K562 (cell line): ENCODE measurements at regions not wholly inside any gene's neighbourhood (a gene's known extent, or its start where the extent isn't known, plus 50 kb on each side); places are given as distances from the start of the nearest gene placed in this dataset.

Source experiments
- ATAC-seq: fragments of 200-7000 bp; cut with Tn5 transposase; 3 replicates; pipeline ENCODE4 v1.9.1; 2020; ENCODE audit warnings: moderate library complexity
- BruUV-seq: library from RNA; stranded (reverse); fragments of 400-500 nt; replicated peaks from 2 replicates; lab custom pipeline; 2021; lab: Mats Ljungman, UMichigan
- CTCF ChIA-PET: fragments of 300-600 bp; formaldehyde crosslinking; extraction: SDS; loops from one replicate; lab custom pipeline; 2021; ENCODE audit warnings: low intra/inter-chr PET ratio; lab: Yijun Ruan, JAX
- POLR2A ChIA-PET: fragments of 300-600, 350-650 bp; sonication (Branson Sonifier 250); formaldehyde crosslinking; extraction: SDS; loops from one replicate; lab custom pipeline; 2021; ENCODE audit warnings: antibody characterized with exemption, inconsistent platforms; lab: Yijun Ruan, JAX
- DNase-seq, 4 experiments: peaks; one replicate each; pipeline versions ENCODE4 v3.0.0 to v3.0.0-alpha.2; 2011 to 2018; ENCODE audit warnings: low spot score in 3 of 4, mixed read lengths in 3 of 4; ENCODE audit errors: extremely low read depth in 1 of 4
- FAIRE-seq: peaks from 2 replicates; lab custom pipeline; 2011; peaks lifted over from hg19 to GRCh38; lab: Jason Lieb, UNC
- H2AFZ ChIP-seq: 2 replicates; pipeline ENCODE4 v1.6.0; 2011; ENCODE audit warnings: low read depth, low read length, control low read depth, inconsistent platforms
- H3K27ac ChIP-seq: fragments of 200-600 bp; 3 replicates; pipeline ENCODE4 v1.8.0; 2011; ENCODE audit warnings: low read depth, mild to moderate bottlenecking, control low read depth, inconsistent platforms, low read length, moderate library complexity, mixed read lengths; ENCODE audit errors: extremely low read depth
- H3K27me3 ChIP-seq, 2 experiments: fragments of 300-600 bp in 1 of 2; 2 replicates in 1 of 2; 3 replicates in 1 of 2; pipeline versions ENCODE4 v1.6.0 to v1.8.0; 2011; ENCODE audit warnings: inconsistent platforms in 2 of 2, low read length in 2 of 2, mild to moderate bottlenecking in 1 of 2, mixed read lengths in 1 of 2, moderate library complexity in 1 of 2; ENCODE audit not compliant: control insufficient read depth in 2 of 2, insufficient read depth in 2 of 2
- H3K36me3 ChIP-seq: fragments of 300-600 bp; 3 replicates; pipeline ENCODE4 v1.8.0; 2011; ENCODE audit warnings: mild to moderate bottlenecking, low read length, inconsistent platforms; ENCODE audit not compliant: control insufficient read depth, insufficient read depth
- H3K4me1 ChIP-seq, 2 experiments: fragments of 200-600 bp in 1 of 2; replicated peaks in 1 of 2; 2 replicates in 1 of 2; 3 replicates in 1 of 2; pipeline versions ENCODE4 v1.5.1 to v1.8.0; 2011; ENCODE audit warnings: inconsistent platforms in 2 of 2, low read length in 2 of 2, mild to moderate bottlenecking in 1 of 2, mixed read lengths in 1 of 2, moderate library complexity in 1 of 2; ENCODE audit not compliant: control insufficient read depth in 2 of 2, insufficient read depth in 2 of 2
- H3K4me2 ChIP-seq: 2 replicates; pipeline ENCODE4 v1.6.1; 2011; ENCODE audit warnings: low read length, control low read depth, inconsistent platforms, mixed read lengths; ENCODE audit not compliant: insufficient read depth
- H3K4me3 ChIP-seq: fragments of 200-600 bp; sonication (generic), shearing (Covaris generic); 2 replicates; pipeline ENCODE4 v1.5.1; 2016; ENCODE audit warnings: control low read depth, inconsistent platforms
- H3K79me2 ChIP-seq: fragments of 200-600 bp; 3 replicates; pipeline ENCODE4 v1.8.0; 2011; ENCODE audit warnings: low read length, inconsistent platforms; ENCODE audit not compliant: control insufficient read depth, insufficient read depth
- H3K9ac ChIP-seq, 2 experiments: 2 replicates each; pipeline versions ENCODE4 v1.6.0 to v1.6.1; 2011; ENCODE audit warnings: low read depth in 2 of 2, low read length in 2 of 2, control low read depth in 1 of 2, inconsistent platforms in 1 of 2, mild to moderate bottlenecking in 1 of 2, mixed read lengths in 1 of 2; ENCODE audit not compliant: insufficient read depth in 1 of 2
- H3K9me1 ChIP-seq: one replicate; pipeline ENCODE4 v1.6.0; 2011; ENCODE audit warnings: inconsistent platforms, mild to moderate bottlenecking, low read length, moderate library complexity; ENCODE audit not compliant: control insufficient read depth, insufficient read depth
- H3K9me3 ChIP-seq: replicated peaks from 2 replicates; pipeline ENCODE4 v1.5.1; 2011; ENCODE audit warnings: low read depth, low read length, inconsistent platforms; ENCODE audit not compliant: control insufficient read depth, insufficient read depth
- H4K20me1 ChIP-seq: replicated peaks from 2 replicates; pipeline ENCODE4 v1.6.1; 2011; ENCODE audit warnings: low read length, inconsistent platforms, mixed read lengths; ENCODE audit not compliant: control insufficient read depth, insufficient read depth
- BRD9 ChIP-seq: fragments of 450-650 bp; IDR thresholded peaks from 2 replicates; pipeline ENCODE4 v1.6.1; 2018; ENCODE audit warnings: low read depth; ENCODE audit not compliant: partially characterized antibody
- ELK1 ChIP-seq: sonication (generic); formaldehyde crosslinking; IDR thresholded peaks from 2 replicates; pipeline ENCODE4 v1.8.1; 2022; ENCODE audit warnings: missing genetic modification reagents
- ESRRB ChIP-seq: fragments of 250-450 bp; sonication (Bioruptor Pico); IDR thresholded peaks from 2 replicates; pipeline ENCODE4 v1.5.0; 2020; ENCODE audit warnings: mild to moderate bottlenecking, moderate library complexity, borderline replicate concordance
- MBD2 ChIP-seq: sonication (generic); IDR thresholded peaks from 2 replicates; pipeline ENCODE4 v1.6.1; 2016; ENCODE audit warnings: low read depth, borderline replicate concordance
- NCOR1 ChIP-seq: fragments of 450-650 bp; IDR thresholded peaks from 2 replicates; pipeline ENCODE4 v1.6.1; 2016; ENCODE audit warnings: mild to moderate bottlenecking, moderate library complexity
- PHB ChIP-seq: fragments of 250-450 bp; sonication (Bioruptor Pico); IDR thresholded peaks from 2 replicates; pipeline ENCODE4 v1.5.0; 2021
- PPARD ChIP-seq: fragments of 250-450 bp; sonication (Bioruptor Pico); IDR thresholded peaks from 2 replicates; pipeline ENCODE4 v1.8.0; 2022; ENCODE audit warnings: inconsistent platforms, mild to moderate bottlenecking, moderate library complexity
- SNIP1 ChIP-seq: fragments of 450-650 bp; IDR thresholded peaks from 2 replicates; pipeline ENCODE4 v1.7.1; 2017; ENCODE audit warnings: low read depth, mild to moderate bottlenecking
- ZC3H11A ChIP-seq: IDR thresholded peaks from 2 replicates; pipeline ENCODE4 v1.6.1; 2012; ENCODE audit warnings: low read depth, low read length, improper control_type of control experiment
- ZNF134 ChIP-seq: fragments of 250-450 bp; sonication (Bioruptor Pico); conservative IDR thresholded peaks from 2 replicates; pipeline ENCODE4 v1.4.0; 2020
- ZNF239 ChIP-seq: fragments of 250-450 bp; sonication (Bioruptor Pico); IDR thresholded peaks from 2 replicates; pipeline ENCODE4 v1.4.0; 2020; ENCODE audit warnings: mild to moderate bottlenecking
- ZNF24 ChIP-seq: fragments of 450-650 bp; IDR thresholded peaks from 2 replicates; pipeline ENCODE4 v1.6.1; 2016
- WGBS: fragments of 100-300 bp; shearing (Covaris generic); methylation state at CpG from one replicate; pipeline ENCODE4 v1.1.6; 2016; ENCODE audit warnings: low coverage, mixed read lengths; ENCODE audit not compliant: insufficient coverage; ENCODE audit errors: missing lambda C conversion rate; 5-methylcytosine and 5-hydroxymethylcytosine counted together
- in situ Hi-C: fragments of 300-500 bp; cut with MboI; formaldehyde crosslinking; loops from 4 replicates; pipeline ENCODE4 v1.15.0; 2018; ENCODE audit warnings: inconsistent platforms, mixed read lengths
- intact Hi-C: fragments of 100-400 bp; cut with micrococcal nuclease; formaldehyde crosslinking; loops from 2 replicates; pipeline ENCODE4 v1.14.2; 2022
- TF ChIP-seq, protein P1 (sequence below): sonication (generic); formaldehyde crosslinking; IDR thresholded peaks from 2 replicates; pipeline ENCODE4 v1.8.0; 2022; ENCODE audit warnings: missing genetic modification reagents, mild to moderate bottlenecking, moderate library complexity, borderline replicate concordance
- TF ChIP-seq, protein P2 (sequence below), 2 experiments: IDR thresholded peaks; 2 replicates each; pipeline ENCODE4 v1.6.1; 2012; ENCODE audit warnings: improper control_type of control experiment in 2 of 2, low read depth in 2 of 2, low read length in 2 of 2, borderline replicate concordance in 1 of 2

DNA sequence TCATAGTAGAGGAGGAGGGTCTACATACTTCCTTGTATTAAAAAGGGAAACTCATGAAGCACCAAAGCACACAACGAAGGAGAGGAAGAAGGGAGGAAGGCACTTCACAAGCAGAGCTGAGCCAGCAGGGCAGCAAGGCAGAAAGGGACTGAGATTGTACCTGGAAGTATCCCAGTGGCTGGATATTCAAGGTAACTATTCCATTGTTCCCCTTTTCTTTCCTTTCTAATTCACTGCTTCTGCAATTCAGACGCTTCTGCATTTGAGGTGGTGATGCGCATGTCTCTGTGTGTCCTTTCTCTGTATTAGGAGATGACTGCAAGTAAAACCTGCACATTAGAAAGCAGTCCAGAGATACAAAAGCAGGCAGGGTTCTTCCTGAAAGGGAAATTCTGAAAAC, 54.9 kb downstream of the UBQLN2 start:
- Histone ChIP-seq H3K27me3 (no peaks in the 10 kb centered on the region), H3K4me2 (no peak overlapping the region), H3K4me3 (no peak overlapping the region), H3K9me3 (no peaks in the 10 kb centered on the region), H4K20me1 (no peaks in the 10 kb centered on the region), H3K36me3 (no peaks in the 10 kb centered on the region), H3K4me1 (no peaks in the 10 kb centered on the region), H2AFZ (no peak overlapping the region), H3K27ac (no peak overlapping the region), H3K79me2 (no peaks in the 10 kb centered on the region), H3K9ac (no peak overlapping the region), H3K9me1 (no peaks in the 10 kb centered on the region)
- in situ Hi-C loops = no loop called here
- BruUV-seq = no TSS peak
- POLR2A ChIA-PET = no interaction called here
- no peak for ATAC-seq
- no peak for FAIRE-seq
- TF ChIP-seq ESRRB (no peak), ZC3H11A (no peak), ELK1 (CRISPR knock-in tag) (no peak), ZNF134 (no peak), NCOR1 (no peak), MBD2 (no peak), PHB (no peak), PPARD (CRISPR knock-in tag) (no peak), ZNF24 (no peak), ZNF239 (CRISPR knock-in tag) (no peak), SNIP1 (no peak), BRD9 (no peak)
- TF ChIP-seq, protein P1, sequence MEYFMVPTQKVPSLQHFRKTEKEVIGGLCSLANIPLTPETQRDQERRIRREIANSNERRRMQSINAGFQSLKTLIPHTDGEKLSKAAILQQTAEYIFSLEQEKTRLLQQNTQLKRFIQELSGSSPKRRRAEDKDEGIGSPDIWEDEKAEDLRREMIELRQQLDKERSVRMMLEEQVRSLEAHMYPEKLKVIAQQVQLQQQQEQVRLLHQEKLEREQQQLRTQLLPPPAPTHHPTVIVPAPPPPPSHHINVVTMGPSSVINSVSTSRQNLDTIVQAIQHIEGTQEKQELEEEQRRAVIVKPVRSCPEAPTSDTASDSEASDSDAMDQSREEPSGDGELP (CRISPR knock-in tag) = no peak
- TF ChIP-seq, protein P2, sequence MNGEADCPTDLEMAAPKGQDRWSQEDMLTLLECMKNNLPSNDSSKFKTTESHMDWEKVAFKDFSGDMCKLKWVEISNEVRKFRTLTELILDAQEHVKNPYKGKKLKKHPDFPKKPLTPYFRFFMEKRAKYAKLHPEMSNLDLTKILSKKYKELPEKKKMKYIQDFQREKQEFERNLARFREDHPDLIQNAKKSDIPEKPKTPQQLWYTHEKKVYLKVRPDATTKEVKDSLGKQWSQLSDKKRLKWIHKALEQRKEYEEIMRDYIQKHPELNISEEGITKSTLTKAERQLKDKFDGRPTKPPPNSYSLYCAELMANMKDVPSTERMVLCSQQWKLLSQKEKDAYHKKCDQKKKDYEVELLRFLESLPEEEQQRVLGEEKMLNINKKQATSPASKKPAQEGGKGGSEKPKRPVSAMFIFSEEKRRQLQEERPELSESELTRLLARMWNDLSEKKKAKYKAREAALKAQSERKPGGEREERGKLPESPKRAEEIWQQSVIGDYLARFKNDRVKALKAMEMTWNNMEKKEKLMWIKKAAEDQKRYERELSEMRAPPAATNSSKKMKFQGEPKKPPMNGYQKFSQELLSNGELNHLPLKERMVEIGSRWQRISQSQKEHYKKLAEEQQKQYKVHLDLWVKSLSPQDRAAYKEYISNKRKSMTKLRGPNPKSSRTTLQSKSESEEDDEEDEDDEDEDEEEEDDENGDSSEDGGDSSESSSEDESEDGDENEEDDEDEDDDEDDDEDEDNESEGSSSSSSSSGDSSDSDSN (IDR thresholded peaks at IDR 0.05; ENCODE audit: borderline replicate concordance in 1 of 2, low read depth in 2 of 2, low read length in 2 of 2) = no peak
- CTCF ChIA-PET = no interaction called here
- no peak for DNase-seq
- intact Hi-C loops = no loop called here
- WGBS = 17% methylated on average over 2 of the region's 3 CpGs
